HUES6 (cell line): ENCODE measurements at regions not wholly inside any gene's neighbourhood (a gene's known extent, or its start where the extent isn't known, plus 50 kb on each side); places are given as distances from the start of the nearest gene placed in this dataset.

Source experiments
- H3K27ac ChIP-seq: 2 replicates; pipeline ENCODE4 v1.7.0; 2013; ENCODE audit warnings: low read depth, mild to moderate bottlenecking, low read length, inconsistent platforms
- H3K27me3 ChIP-seq: 2 replicates; pipeline ENCODE4 v1.6.1; 2013; ENCODE audit warnings: low read length; ENCODE audit not compliant: control insufficient read depth, insufficient read depth
- H3K36me3 ChIP-seq: 2 replicates; pipeline ENCODE4 v1.6.1; 2013; ENCODE audit warnings: low read length; ENCODE audit not compliant: control insufficient read depth, insufficient read depth
- H3K4me1 ChIP-seq: 2 replicates; pipeline ENCODE4 v1.6.1; 2013; ENCODE audit warnings: low read length; ENCODE audit not compliant: control insufficient read depth, insufficient read depth
- H3K4me3 ChIP-seq: 2 replicates; pipeline ENCODE4 v1.5.1; 2013; ENCODE audit warnings: low read depth, low read length
- H3K9ac ChIP-seq: one replicate; pipeline ENCODE4 v1.6.1; 2013; ENCODE audit warnings: mild to moderate bottlenecking, low read length
- H3K9me3 ChIP-seq: 2 replicates; pipeline ENCODE4 v1.6.1; 2013; ENCODE audit warnings: low read depth, low read length; ENCODE audit not compliant: control insufficient read depth, insufficient read depth

DNA sequence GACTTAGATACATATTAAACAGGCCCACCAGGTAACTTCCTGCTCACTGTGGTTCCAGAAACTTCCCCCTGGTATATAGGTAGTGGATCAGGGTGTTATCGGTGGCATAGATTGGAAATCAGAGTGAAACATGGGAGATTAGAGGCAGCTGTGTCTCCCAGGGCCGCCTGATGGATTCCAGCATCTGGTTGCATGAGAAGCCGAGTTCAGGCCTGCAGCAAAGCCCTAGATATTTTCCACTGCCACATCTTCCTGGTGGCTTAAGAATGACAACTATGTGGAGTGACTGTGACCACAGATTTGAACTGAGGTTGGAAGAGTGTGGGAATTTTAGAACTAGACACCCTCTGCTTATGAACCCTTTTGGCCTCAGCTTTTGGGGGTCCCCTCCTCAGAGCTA lies 184.8 kb upstream of the NTF3 start:
- Histone ChIP-seq H3K9ac (no peak overlapping the region), H3K36me3 (no peaks in the 10 kb centered on the region), H3K9me3 (no peaks in the 10 kb centered on the region), H3K4me1 (peaks cover 50% of the 10 kb centered on the region), H3K27ac (no peak overlapping the region), H3K4me3 (no peak overlapping the region), H3K27me3 (peaks cover 4% of the 10 kb centered on the region; the same call in 1 of the 2 replicates)

DNA sequence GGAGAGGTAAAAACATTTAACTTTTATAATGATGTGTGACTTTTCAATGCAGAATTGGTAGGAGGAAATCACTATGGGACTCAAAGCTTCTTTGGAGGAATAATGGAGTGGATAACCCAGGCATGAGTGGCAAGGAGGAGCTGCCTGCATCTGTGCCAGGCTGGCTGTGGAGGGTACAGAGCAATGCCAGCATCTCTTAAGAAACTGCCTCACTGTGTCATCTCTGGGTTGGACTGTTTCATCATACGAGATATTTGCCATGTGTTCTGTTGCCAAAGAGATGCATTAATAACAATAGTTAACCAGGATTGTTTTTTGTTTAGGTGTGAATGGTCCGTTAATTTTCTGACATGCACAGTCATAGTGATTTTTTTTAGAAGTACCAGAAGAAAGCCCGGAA lies 183.7 kb upstream of the NTF3 start:
- Histone ChIP-seq H3K27me3 (peaks cover 4% of the 10 kb centered on the region; the same call in 1 of the 2 replicates), H3K4me3 (no peak overlapping the region), H3K4me1 (peaks cover 41% of the 10 kb centered on the region), H3K9ac (no peak overlapping the region), H3K27ac (no peak overlapping the region), H3K36me3 (no peaks in the 10 kb centered on the region), H3K9me3 (no peaks in the 10 kb centered on the region)

DNA sequence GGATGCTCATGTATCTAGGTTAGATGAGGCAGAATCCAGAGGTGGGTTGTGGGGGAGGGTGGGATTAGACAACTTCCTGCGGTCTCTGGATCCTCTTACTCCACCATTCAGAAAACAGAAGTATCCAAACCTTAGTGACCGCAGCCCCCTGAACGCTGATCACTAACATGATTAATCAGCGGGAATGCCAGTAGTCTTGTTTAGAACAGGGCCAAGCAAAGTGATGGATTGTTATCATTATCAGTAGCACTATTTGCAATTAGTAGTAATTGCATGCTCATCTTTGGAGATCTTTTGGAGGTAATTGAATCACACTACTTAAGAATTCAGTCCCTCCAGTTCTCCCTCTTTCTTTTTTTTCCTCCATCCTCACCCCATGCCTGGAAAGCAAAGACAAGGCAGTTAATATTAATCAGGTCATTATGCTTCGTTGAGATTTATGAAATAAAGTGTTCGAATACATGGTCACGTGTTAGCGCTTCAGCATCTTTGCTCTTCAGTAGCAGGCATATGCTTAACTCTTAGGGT lies 182.8 kb upstream of the NTF3 start:
- Histone ChIP-seq H3K9me3 (no peaks in the 10 kb centered on the region), H3K27ac (no peak overlapping the region), H3K36me3 (no peaks in the 10 kb centered on the region), H3K9ac (no peak overlapping the region), H3K4me1 (peaks cover 35% of the 10 kb centered on the region), H3K4me3 (no peak overlapping the region), H3K27me3 (peaks cover 4% of the 10 kb centered on the region; the same call in 1 of the 2 replicates)

DNA sequence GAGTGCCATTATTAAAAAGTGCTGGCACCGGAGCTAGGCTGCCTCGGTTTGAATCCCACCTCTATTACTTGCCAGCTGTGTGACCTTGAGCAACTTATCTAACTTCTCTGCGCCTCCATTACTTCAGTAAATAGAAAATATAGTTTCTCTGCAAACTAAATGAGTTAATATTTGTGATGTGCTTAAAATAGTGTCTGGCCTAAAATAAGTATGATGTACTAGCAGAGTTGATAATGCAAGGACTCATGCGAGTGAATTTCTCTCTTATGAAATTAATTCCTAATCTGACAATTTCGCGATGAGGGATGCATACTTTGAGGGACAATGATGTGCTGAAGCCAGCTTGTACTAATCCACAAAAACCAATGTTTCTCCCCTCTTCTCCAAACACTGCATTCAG lies 180.8 kb upstream of the NTF3 start:
- Histone ChIP-seq H3K4me1 (peaks cover 20% of the 10 kb centered on the region), H3K4me3 (no peak overlapping the region), H3K27me3 (peaks cover 4% of the 10 kb centered on the region; the same call in 1 of the 2 replicates), H3K9ac (no peak overlapping the region), H3K9me3 (no peaks in the 10 kb centered on the region), H3K27ac (no peak overlapping the region), H3K36me3 (no peaks in the 10 kb centered on the region)

DNA sequence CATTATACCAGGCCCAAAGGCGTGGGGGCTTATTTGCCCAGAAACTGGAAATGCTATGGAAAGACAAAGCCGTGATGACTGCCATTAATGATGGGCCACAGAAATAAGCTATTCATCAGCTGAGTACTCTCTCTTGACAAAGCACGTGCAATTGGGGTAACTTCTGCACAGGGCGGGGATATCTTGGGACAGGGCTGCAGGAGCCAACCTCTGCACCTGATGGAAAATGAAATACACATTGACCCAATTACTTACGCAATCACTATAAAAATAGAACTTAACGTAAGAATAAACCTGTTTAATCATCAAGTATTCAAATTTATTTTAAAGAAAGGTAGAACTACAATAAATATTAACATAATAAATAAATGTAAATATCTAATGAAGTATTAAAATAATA lies 180.1 kb upstream of the NTF3 start:
- H3K4me1 ChIP-seq = peaks cover 14% of the 10 kb centered on the region
- H3K9ac ChIP-seq = no peak overlapping the region
- H3K4me3 ChIP-seq = no peak overlapping the region
- H3K27me3 ChIP-seq = peaks cover 4% of the 10 kb centered on the region; the same call in 1 of the 2 replicates
- no peak overlapping the region for H3K27ac ChIP-seq
- H3K9me3 ChIP-seq = no peaks in the 10 kb centered on the region
- no peaks in the 10 kb centered on the region for H3K36me3 ChIP-seq

DNA sequence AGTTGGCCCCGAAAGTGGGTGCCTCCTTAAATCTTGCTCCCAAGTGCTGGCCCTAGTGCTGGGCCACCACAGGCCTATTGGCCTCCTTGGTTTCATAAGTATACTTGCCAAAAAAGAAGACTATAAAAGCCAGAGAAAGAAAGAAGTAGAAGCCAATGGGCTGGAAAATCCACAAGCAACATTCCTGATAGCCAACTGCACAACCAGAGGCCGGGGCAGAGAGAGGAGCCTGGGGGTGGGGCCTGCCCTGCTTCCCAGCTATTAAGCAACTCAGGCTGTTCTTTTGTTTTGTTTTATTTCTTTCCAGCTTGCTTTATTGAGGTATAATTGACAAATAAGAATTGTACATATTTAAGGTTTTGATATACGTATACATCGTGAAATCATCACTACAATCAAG lies 177.2 kb upstream of the NTF3 start:
- H3K9ac ChIP-seq = no peak overlapping the region
- no peaks in the 10 kb centered on the region for H3K27me3 ChIP-seq
- H3K27ac ChIP-seq = no peak overlapping the region
- H3K36me3 ChIP-seq = no peaks in the 10 kb centered on the region
- H3K4me1 ChIP-seq = peaks cover 15% of the 10 kb centered on the region
- H3K4me3 ChIP-seq = no peak overlapping the region
- H3K9me3 ChIP-seq = no peaks in the 10 kb centered on the region

DNA sequence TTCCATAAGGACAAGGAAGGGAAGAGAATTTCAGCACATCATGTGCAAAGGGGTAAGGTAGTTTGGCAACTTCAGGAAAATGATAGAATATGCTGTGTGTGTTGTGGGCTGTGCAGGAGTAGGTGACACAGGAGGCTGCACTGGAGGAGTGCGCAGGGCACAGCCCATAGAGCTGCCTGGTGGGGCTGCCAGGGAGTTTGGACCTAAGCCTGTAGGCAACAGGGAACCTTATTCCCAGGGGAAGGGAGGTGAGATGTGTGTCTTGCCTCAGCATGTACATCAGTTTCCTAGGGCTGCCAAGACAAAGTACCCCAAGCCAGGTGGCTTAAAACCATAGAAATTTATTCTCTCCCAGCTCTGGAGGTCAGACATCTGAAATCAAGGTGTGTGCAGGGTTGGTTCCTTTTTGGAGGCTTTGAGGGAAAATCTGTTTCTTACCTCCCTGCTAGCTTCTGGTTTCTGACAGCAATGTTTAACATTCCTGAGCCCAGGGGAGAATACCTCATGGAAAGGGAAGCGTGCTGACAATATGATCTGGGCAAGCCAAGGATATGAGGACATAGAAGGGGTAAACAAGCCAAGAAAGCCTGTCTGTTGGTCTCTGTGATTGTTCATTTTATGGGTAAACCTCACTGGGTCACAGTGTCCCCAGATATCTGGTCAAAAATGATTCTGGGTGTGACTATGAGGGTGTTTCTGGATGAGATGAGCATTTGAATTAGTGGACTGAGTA lies 174.0 kb upstream of the NTF3 start:
- Histone ChIP-seq H3K4me1 (peaks cover 15% of the 10 kb centered on the region), H3K27me3 (no peaks in the 10 kb centered on the region), H3K9me3 (no peaks in the 10 kb centered on the region), H3K9ac (no peak overlapping the region), H3K36me3 (no peaks in the 10 kb centered on the region), H3K27ac (no peak overlapping the region), H3K4me3 (no peak overlapping the region)

DNA sequence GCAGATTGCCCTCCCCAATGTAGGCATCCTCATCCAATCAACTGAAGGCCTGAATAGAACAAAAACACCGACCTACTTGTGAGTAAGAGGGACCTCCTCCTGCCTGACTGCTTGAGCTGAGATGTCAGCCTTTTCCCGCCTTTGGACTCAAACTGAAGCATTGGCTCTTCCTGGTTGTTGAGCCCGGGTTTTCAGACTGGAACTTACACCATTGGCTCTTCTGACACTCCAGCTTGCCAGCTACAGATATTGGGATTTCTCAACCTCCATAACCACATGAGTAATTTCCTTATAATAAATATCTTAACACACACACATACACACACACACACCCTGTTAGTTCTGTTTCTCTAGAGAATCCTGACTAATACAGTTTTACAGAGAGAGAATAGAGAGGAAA lies 173.4 kb upstream of the NTF3 start:
- Histone ChIP-seq H3K9ac (no peak overlapping the region), H3K9me3 (no peaks in the 10 kb centered on the region), H3K4me3 (no peak overlapping the region), H3K36me3 (no peaks in the 10 kb centered on the region), H3K27ac (no peak overlapping the region), H3K27me3 (no peaks in the 10 kb centered on the region), H3K4me1 (peaks cover 15% of the 10 kb centered on the region)

DNA sequence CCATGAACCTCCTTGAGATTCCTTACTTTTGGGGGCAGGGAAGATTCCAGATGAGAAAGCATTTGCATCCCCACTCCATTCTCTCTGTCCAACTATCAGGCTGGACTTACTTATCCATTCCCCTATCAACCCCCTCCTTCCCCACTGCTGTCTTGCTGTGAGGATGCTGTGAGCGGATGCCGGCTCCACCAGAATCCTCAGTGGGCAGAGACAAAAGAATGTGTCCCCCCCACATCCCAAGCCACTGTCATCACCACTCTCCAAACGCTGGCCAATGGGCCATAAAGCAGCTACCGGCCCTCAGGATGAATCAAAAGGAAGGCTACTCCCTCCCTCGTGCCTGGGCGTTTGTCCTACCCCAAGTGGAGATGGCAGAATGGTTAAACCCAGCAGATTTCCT lies 173.0 kb upstream of the NTF3 start:
- no peak overlapping the region for H3K4me3 ChIP-seq
- no peaks in the 10 kb centered on the region for H3K9me3 ChIP-seq
- H3K27ac ChIP-seq = no peak overlapping the region
- H3K27me3 ChIP-seq = no peaks in the 10 kb centered on the region
- no peak overlapping the region for H3K9ac ChIP-seq
- peaks cover 15% of the 10 kb centered on the region for H3K4me1 ChIP-seq
- no peaks in the 10 kb centered on the region for H3K36me3 ChIP-seq

DNA sequence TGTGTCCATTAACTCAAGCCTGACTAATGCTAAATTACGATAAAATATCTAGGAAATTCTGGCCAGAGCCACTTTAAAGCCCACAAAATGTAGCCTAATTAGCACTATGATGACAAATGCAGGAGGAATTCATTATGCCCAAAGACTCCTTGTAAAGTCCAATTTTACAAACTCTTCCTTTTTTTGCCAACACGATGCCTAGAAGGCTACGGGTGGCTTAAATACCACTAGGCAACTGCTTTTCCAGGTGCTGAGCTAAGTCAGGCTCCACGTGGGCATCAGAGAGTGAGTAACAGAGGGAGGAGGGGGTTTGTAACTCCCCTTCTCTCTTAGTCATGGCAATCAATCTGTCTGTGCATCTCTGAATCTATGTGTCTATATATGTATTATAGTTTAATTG lies 172.4 kb upstream of the NTF3 start:
- Histone ChIP-seq H3K4me3 (no peak overlapping the region), H3K9ac (no peak overlapping the region), H3K27me3 (no peaks in the 10 kb centered on the region), H3K36me3 (no peaks in the 10 kb centered on the region), H3K9me3 (no peaks in the 10 kb centered on the region), H3K27ac (no peak overlapping the region), H3K4me1 (peaks cover 14% of the 10 kb centered on the region)

DNA sequence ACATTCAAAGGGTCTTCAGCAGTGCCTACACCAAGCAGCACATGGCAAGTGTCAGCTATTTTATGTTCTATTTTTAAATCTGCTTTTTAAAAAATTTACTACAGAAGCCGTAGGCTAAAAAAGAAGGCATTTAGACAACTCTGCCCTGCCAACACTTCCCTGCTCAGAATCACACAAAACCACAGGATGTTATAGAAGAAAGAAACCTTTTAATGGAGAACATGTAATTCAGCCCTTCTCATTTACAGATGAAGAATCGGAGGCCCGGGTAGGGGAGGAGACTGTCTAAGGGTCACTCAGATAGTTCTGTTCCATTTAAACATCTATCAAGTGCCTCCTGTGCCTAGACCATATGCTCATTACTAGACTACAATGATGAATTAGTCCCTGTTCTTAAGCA lies 171.8 kb upstream of the NTF3 start:
- Histone ChIP-seq H3K27ac (no peak overlapping the region), H3K9me3 (no peaks in the 10 kb centered on the region), H3K36me3 (no peaks in the 10 kb centered on the region), H3K4me3 (no peak overlapping the region), H3K27me3 (no peaks in the 10 kb centered on the region), H3K9ac (no peak overlapping the region), H3K4me1 (peaks cover 12% of the 10 kb centered on the region)
